Endothelial cell (in vitro differentiated cells): ENCODE measurements at regions not wholly inside any gene's neighbourhood (a gene's known extent, or its start where the extent isn't known, plus 50 kb on each side); places are given as distances from the start of the nearest gene placed in this dataset.

Experiments used
- DNase-seq: peaks from one replicate; pipeline ENCODE4 v3.0.0; 2021; ENCODE audit warnings: low spot score
- H3K27ac Mint-ChIP-seq: one replicate; pipeline ENCODE4 v1.8.0; 2021; ENCODE audit warnings: mixed read lengths, inconsistent platforms; ENCODE audit not compliant: unreplicated experiment
- H3K27me3 Mint-ChIP-seq: one replicate; pipeline ENCODE4 v1.8.0; 2021; ENCODE audit warnings: mild to moderate bottlenecking, moderate library complexity, mixed read lengths, inconsistent platforms; ENCODE audit not compliant: unreplicated experiment
- H3K36me3 Mint-ChIP-seq: one replicate; pipeline ENCODE4 v1.8.0; 2021; ENCODE audit warnings: mild to moderate bottlenecking, low read depth, mixed read lengths, inconsistent platforms; ENCODE audit not compliant: unreplicated experiment
- H3K4me1 Mint-ChIP-seq: one replicate; pipeline ENCODE4 v1.8.0; 2021; ENCODE audit warnings: mild to moderate bottlenecking, mixed read lengths, inconsistent platforms; ENCODE audit not compliant: unreplicated experiment
- H3K4me3 Mint-ChIP-seq: one replicate; pipeline ENCODE4 v1.8.0; 2021; ENCODE audit warnings: mild to moderate bottlenecking, mixed read lengths, inconsistent platforms; ENCODE audit not compliant: unreplicated experiment
- H3K9me3 Mint-ChIP-seq: one replicate; pipeline ENCODE4 v1.8.0; 2021; ENCODE audit warnings: mixed read lengths, inconsistent platforms; ENCODE audit not compliant: unreplicated experiment
- TF ChIP-seq, protein P1 (sequence below): fragments of 200-600 bp; sonication (generic); IDR thresholded peaks from one replicate; pipeline ENCODE4 v1.5.0; 2021; ENCODE audit warnings: antibody characterized with exemption; ENCODE audit not compliant: unreplicated experiment

DNA sequence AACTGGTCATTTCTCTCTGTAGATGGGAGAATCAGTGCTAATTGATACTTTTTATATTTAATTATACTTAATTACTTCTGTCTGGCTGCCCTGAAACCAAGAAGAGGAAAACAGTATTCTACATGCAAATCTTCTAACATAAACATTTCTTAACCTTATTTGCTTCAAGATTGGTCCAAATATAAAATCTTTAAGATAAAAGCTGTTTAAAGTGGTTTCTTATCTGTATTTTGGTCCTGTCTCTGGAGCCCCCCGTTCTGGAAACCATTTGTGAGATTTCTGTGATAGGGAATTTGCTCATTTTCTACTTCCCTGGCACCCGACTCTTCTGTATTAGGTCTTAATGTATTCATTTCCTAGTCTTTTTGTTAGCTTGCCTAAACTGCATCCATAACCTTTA, 168.6 kb downstream of the RNF144B start:
- TF ChIP-seq, protein P1, sequence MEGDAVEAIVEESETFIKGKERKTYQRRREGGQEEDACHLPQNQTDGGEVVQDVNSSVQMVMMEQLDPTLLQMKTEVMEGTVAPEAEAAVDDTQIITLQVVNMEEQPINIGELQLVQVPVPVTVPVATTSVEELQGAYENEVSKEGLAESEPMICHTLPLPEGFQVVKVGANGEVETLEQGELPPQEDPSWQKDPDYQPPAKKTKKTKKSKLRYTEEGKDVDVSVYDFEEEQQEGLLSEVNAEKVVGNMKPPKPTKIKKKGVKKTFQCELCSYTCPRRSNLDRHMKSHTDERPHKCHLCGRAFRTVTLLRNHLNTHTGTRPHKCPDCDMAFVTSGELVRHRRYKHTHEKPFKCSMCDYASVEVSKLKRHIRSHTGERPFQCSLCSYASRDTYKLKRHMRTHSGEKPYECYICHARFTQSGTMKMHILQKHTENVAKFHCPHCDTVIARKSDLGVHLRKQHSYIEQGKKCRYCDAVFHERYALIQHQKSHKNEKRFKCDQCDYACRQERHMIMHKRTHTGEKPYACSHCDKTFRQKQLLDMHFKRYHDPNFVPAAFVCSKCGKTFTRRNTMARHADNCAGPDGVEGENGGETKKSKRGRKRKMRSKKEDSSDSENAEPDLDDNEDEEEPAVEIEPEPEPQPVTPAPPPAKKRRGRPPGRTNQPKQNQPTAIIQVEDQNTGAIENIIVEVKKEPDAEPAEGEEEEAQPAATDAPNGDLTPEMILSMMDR, result no peak
- H3K4me3 Mint-ChIP-seq, result no peak overlapping the region
- H3K36me3 Mint-ChIP-seq, result no peaks in the 10 kb centered on the region
- no peaks in the 10 kb centered on the region for H3K27me3 Mint-ChIP-seq
- no peaks in the 10 kb centered on the region for H3K9me3 Mint-ChIP-seq
- no peak for DNase-seq
- no peak overlapping the region for H3K27ac Mint-ChIP-seq
- peaks cover 2% of the 10 kb centered on the region for H3K4me1 Mint-ChIP-seq

DNA sequence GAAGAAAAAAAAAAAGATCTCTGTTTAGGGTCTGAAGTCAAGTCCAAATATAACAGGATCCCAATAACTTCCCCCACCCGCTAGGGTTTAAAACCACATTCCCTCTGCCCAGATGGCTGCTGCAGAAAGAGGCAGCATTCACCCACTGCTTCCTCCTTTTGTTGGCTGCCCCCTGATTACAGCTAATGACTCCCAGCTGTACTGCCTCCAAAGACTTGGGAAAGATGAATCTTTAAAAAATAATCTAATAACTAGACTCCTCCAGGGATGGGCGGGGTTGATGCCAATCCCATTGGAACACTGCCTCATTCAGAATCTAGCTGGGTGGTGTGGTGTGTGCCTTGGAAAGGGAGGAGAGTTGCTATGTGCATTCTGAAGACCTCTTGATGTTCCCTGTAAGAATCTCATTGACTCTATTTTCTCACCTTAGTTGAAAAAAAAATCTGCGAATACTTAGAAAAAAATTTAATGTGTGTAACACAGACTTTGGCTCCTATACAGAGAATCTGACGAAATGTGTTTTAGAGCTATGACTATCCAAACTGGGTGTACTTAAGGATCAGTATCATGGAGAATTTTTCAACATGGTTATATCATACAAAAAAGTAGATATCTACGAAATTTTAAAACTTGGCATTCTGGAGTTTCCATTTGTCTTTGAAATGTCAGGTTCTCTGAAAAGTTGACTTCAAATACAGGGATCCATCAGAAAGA, 174.0 kb downstream of the RNF144B start:
- Mint-ChIP-seq H3K9me3 (no peaks in the 10 kb centered on the region), H3K4me1 (peaks cover 13% of the 10 kb centered on the region), H3K27me3 (no peaks in the 10 kb centered on the region), H3K4me3 (no peak overlapping the region), H3K36me3 (no peaks in the 10 kb centered on the region), H3K27ac (no peak overlapping the region)
- DNase-seq, result no peak
- TF ChIP-seq, protein P1, result no peak

DNA sequence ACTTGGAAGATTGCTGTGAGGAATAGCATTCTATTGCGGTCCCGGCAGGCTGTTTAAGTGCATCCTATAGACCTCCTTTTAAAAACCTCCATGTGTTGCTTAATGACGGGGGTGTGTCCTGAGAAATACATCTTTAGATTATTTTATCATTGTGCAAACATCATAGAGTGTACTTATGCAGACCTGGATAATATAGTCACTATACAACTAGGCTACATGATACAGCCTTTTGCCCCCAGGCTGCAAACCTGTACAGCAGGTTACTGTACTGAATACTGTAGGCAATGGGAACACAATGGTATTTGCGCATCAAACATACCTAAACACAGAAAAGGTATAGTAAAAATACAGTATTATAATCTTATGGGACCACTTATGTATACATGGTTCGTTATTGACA, 175.6 kb downstream of the RNF144B start:
- Mint-ChIP-seq H3K4me3 (no peak overlapping the region), H3K4me1 (peaks cover 13% of the 10 kb centered on the region), H3K9me3 (no peaks in the 10 kb centered on the region), H3K27me3 (no peaks in the 10 kb centered on the region), H3K36me3 (no peaks in the 10 kb centered on the region), H3K27ac (no peak overlapping the region)
- TF ChIP-seq, protein P1, result no peak
- no peak for DNase-seq

DNA sequence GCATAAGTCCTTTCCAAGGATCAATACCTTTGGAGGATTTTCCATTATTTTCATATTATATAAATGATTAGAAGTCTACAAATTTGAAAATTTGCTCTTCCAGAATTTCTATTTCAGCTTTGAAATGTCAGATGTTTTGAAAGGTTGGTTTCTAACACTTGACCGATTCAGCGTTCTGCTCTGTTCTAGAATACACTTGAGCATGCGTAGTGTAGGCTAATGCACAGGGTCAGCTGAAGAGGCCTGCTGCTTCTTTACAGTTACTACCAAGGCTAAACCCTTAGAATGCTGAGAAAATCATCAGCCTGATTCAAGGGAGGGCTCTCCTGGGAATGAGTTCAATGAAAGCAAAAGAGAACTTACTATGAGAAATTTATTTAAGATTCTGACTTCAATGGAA, 177.6 kb downstream of the RNF144B start:
- H3K27me3 Mint-ChIP-seq, result no peaks in the 10 kb centered on the region
- no peak overlapping the region for H3K4me3 Mint-ChIP-seq
- no peaks in the 10 kb centered on the region for H3K9me3 Mint-ChIP-seq
- TF ChIP-seq, protein P1, result no peak
- no peak for DNase-seq
- H3K36me3 Mint-ChIP-seq, result no peaks in the 10 kb centered on the region
- H3K27ac Mint-ChIP-seq, result no peak overlapping the region
- H3K4me1 Mint-ChIP-seq, result peaks cover 13% of the 10 kb centered on the region

DNA sequence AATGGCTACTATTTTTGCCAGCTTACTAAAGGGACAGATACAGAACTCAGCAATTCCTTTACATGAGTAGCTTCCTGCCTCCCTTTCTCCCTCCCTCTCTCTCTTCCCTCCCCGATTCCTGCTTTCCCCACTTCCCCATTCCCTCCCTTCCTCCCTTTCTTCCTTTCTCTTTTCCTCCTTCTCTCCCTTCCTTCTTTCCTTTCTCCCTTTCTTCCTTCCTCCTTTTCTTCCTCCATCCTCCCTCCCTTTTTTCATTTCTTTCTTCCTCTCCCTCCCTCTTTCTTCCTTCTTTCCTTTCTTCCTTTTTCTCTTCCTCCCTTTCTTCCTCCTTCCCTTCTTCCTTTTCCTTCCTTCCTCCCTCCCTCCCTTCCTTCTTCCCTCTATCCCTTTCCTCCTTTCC, 178.1 kb downstream of the RNF144B start:
- no peaks in the 10 kb centered on the region for H3K27me3 Mint-ChIP-seq
- peaks cover 13% of the 10 kb centered on the region for H3K4me1 Mint-ChIP-seq
- TF ChIP-seq, protein P1, result no peak
- H3K36me3 Mint-ChIP-seq, result no peaks in the 10 kb centered on the region
- H3K4me3 Mint-ChIP-seq, result no peak overlapping the region
- no peak overlapping the region for H3K27ac Mint-ChIP-seq
- no peak for DNase-seq
- H3K9me3 Mint-ChIP-seq, result no peaks in the 10 kb centered on the region
